ENCODE measurements at regions not wholly inside any gene's neighbourhood (a gene's known extent, or its start where the extent isn't known, plus 50 kb on each side); places are given as distances from the start of the nearest gene placed in this dataset.
A peak's percentile ranks its signal among the peaks of the same experiment; 100 is the strongest.

- no peaks in the 10 kb centered on the region for H3K36me3 ChIP-seq
- no peak for DNase-seq
- no peak for TF ChIP-seq CTCF (IDR thresholded peaks at IDR 0.05)
- no peaks in the 10 kb centered on the region for H3K4me1 ChIP-seq
- intact Hi-C loops (cut with DNase I): no loop called here
- no peak overlapping the region for H3K27ac ChIP-seq
- WGBS, 2 donors: 82 to 83% methylated on average over 2 of the region's 2 CpGs
- H3K9me3 ChIP-seq: no peaks in the 10 kb centered on the region
- H3K4me3 ChIP-seq: no peak overlapping the region
- no peaks in the 10 kb centered on the region for H3K27me3 ChIP-seq
- no peak for ATAC-seq
These were observed 145.5 kb upstream of the NOVA1 start for GRCh38 chr14:26743284-26743683.

GRCh38 chr14:26744903-26745302 lies 147.1 kb upstream of the NOVA1 start:
- peaks cover 0 to 1% (median 0%) of the 10 kb centered on the region in 11 donors for H3K9me3 ChIP-seq
- no peaks in the 10 kb centered on the region for H3K27me3 ChIP-seq
- H3K4me1 ChIP-seq: no peaks in the 10 kb centered on the region
- H3K4me3 ChIP-seq: no peak overlapping the region
- ATAC-seq (no peak), DNase-seq (no peak)
- H3K36me3 ChIP-seq: no peaks in the 10 kb centered on the region
- intact Hi-C loops (cut with DNase I): no loop called here
- no peak overlapping the region for H3K27ac ChIP-seq
- no peak for TF ChIP-seq CTCF (IDR thresholded peaks at IDR 0.05)
- 17 to 33% methylated on average over 1 of the region's 1 CpG for WGBS, 2 donors

GRCh38 chr14:26761532-26761931 lies 163.7 kb upstream of the NOVA1 start:
- Histone ChIP-seq H3K36me3 (no peaks in the 10 kb centered on the region), H3K9me3 (peaks cover 0 to 3% (median 0%) of the 10 kb centered on the region in 11 donors), H3K4me3 (no peak overlapping the region), H3K27ac (no peak overlapping the region), H3K27me3 (no peaks in the 10 kb centered on the region), H3K4me1 (peaks cover 0 to 5% (median 0%) of the 10 kb centered on the region in 9 donors)
- WGBS, 2 donors: 70 to 73% methylated on average over 9 of the region's 9 CpGs
- DNase-seq: no peak
- no peak for ATAC-seq
- TF ChIP-seq CTCF (IDR thresholded peaks at IDR 0.05): no peak
- intact Hi-C loops (cut with DNase I): no loop called here

DNA sequence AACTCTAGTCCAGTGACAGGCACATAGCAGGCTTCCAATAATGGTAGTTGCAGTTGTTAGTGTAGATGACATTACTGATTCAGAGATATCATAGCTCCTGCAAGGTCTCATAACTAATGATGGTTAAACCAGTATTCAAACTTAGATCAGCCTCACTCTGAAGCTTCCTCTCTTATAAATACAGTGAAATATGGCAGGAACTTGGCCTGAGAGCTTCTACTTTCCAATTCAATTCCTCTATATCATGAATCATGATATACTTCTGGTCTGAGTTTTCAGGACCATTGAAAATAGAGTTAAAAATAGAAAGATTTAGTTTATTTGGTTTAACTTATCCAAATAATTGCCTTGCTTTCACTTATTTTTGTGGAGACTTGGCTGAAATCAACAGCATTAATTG lies 167.5 kb upstream of the NOVA1 start:
- intact Hi-C loops (cut with DNase I): no loop called here
- ATAC-seq (no peak), DNase-seq (no peak)
- Histone ChIP-seq H3K4me1 (peaks cover 0 to 5% (median 0%) of the 10 kb centered on the region in 9 donors), H3K9me3 (no peaks in the 10 kb centered on the region), H3K27me3 (no peaks in the 10 kb centered on the region), H3K36me3 (no peaks in the 10 kb centered on the region), H3K4me3 (no peak overlapping the region), H3K27ac (peak overlapping the region in 2 of 10 donors; percentile 17 to 33)
- TF ChIP-seq CTCF (IDR thresholded peaks at IDR 0.05): no peak

All from heart right ventricle (tissue), 16 donors.